Fibroblast of mammary gland (primary cell): ENCODE measurements at regions not wholly inside any gene's neighbourhood (a gene's known extent, or its start where the extent isn't known, plus 50 kb on each side); places are given as distances from the start of the nearest gene placed in this dataset.

Source experiments
- DNase-seq: peaks from one replicate; pipeline ENCODE4 v3.0.0-alpha.2; 2010; ENCODE audit warnings: low read depth
- H3K4me3 ChIP-seq: 2 replicates; pipeline ENCODE4 v1.5.1; 2011; ENCODE audit warnings: low read depth, mild to moderate bottlenecking, low read length, moderate library complexity; ENCODE audit not compliant: control insufficient read depth
- TF ChIP-seq, protein P1 (sequence below): conservative IDR thresholded peaks from 2 replicates; pipeline ENCODE4 v1.5.1; 2011; ENCODE audit warnings: low read depth, low read length, inconsistent platforms; ENCODE audit not compliant: control insufficient read depth, insufficient read depth

DNA sequence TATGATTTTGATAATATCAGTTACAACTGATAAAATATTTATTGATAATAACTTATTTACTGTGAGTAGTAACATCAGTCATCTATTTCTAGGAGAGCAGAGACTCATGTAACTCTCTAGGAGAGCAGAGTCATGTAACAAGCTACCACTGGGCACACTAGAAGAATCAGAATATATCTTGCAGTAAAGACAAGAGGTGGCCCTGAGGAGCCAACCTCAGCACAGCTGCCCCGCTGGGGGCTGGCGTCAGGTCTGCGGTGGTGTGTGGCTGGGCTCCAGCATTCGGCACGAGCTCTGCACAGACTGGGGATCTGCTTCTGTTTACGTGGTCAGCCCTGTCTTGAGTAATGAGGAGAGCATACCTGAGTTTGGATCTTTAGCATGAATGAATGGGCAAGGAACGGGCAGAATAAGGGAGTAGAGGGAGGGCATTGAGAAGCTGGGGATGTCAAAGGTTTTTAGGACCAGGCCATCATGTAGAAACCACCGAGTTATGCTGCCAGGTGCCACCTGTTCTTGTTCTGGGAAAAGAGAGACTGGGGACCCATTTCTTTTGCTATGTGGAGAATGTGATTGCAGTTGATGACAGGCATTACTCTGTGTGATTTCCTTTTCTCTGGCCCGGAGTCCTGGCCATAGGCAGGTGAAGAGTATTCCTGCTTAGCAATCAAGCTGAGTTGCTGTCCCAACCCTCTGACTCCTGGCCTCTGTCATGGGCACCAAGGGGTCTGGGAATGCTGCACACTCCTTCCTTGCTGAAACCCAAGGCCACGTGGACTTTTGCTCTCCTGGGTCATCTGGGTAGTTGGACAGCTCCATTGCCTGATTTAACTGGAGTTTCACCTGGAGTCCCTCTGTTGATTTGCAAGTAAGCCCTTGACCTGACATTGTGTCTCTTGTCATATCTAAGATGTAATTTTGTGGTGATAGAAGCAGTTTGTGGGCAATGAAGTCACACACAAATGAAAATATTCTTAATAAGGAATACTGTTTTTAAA lies 50.9 kb upstream of the HEPHL1 start:
- no peak overlapping the region for H3K4me3 ChIP-seq
- DNase-seq: no peak
- TF ChIP-seq, protein P1, sequence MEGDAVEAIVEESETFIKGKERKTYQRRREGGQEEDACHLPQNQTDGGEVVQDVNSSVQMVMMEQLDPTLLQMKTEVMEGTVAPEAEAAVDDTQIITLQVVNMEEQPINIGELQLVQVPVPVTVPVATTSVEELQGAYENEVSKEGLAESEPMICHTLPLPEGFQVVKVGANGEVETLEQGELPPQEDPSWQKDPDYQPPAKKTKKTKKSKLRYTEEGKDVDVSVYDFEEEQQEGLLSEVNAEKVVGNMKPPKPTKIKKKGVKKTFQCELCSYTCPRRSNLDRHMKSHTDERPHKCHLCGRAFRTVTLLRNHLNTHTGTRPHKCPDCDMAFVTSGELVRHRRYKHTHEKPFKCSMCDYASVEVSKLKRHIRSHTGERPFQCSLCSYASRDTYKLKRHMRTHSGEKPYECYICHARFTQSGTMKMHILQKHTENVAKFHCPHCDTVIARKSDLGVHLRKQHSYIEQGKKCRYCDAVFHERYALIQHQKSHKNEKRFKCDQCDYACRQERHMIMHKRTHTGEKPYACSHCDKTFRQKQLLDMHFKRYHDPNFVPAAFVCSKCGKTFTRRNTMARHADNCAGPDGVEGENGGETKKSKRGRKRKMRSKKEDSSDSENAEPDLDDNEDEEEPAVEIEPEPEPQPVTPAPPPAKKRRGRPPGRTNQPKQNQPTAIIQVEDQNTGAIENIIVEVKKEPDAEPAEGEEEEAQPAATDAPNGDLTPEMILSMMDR: no peak
